CD14-positive monocyte (primary cell): ENCODE measurements at regions not wholly inside any gene's neighbourhood (a gene's known extent, or its start where the extent isn't known, plus 50 kb on each side); places are given as distances from the start of the nearest gene placed in this dataset.

Experiments used
- DNase-seq, 3 donors: peaks; one replicate each; pipeline ENCODE4 v3.0.0-alpha.2; 2011 to 2022
- H2AFZ ChIP-seq: 2 replicates; pipeline ENCODE4 v1.6.0; 2012; ENCODE audit warnings: mild to moderate bottlenecking, low read depth, low read length, inconsistent platforms; ENCODE audit not compliant: insufficient read depth, poor library complexity, severe bottlenecking
- H3K27ac ChIP-seq, 2 donors: 1 replicate in 1 of 2; 2 replicates in 1 of 2; pipeline ENCODE4 v1.5.1; 2012 to 2013; ENCODE audit warnings: low read length in 2 of 2, control low read depth in 1 of 2, inconsistent platforms in 1 of 2, low read depth in 1 of 2, mild to moderate bottlenecking in 1 of 2
- H3K27me3 ChIP-seq, 2 donors: one replicate each; pipeline versions ENCODE4 v1.6.0 to v1.6.1; 2011 to 2013; ENCODE audit warnings: low read length in 2 of 2; ENCODE audit not compliant: control insufficient read depth in 2 of 2, insufficient read depth in 2 of 2
- H3K36me3 ChIP-seq, 2 donors: replicated peaks in 1 of 2; 1 replicate in 1 of 2; 2 replicates in 1 of 2; pipeline versions ENCODE4 v1.5.1 to v1.6.1; 2012 to 2013; ENCODE audit warnings: low read length in 2 of 2, control low read depth in 1 of 2, inconsistent platforms in 1 of 2, mild to moderate bottlenecking in 1 of 2; ENCODE audit not compliant: insufficient read depth in 2 of 2, control insufficient read depth in 1 of 2
- H3K4me1 ChIP-seq, 2 donors: 1 replicate in 1 of 2; 2 replicates in 1 of 2; pipeline versions ENCODE4 v1.5.1 to v1.6.1; 2012 to 2013; ENCODE audit warnings: low read length in 2 of 2, control low read depth in 1 of 2, inconsistent platforms in 1 of 2, mild to moderate bottlenecking in 1 of 2, moderate library complexity in 1 of 2; ENCODE audit not compliant: insufficient read depth in 2 of 2, control insufficient read depth in 1 of 2
- H3K4me2 ChIP-seq: replicated peaks from 2 replicates; pipeline ENCODE3; 2012; ENCODE audit warnings: low read length, moderate library complexity, mild to moderate bottlenecking; ENCODE audit not compliant: poor library complexity, severe bottlenecking; ENCODE audit errors: extremely low read depth
- H3K4me3 ChIP-seq, 3 experiments: fragments of 200-600 bp in 1 of 3; sonication (generic) in 1 of 3; replicated peaks in 1 of 3; 1 replicate in 2 of 3; 2 replicates in 1 of 3; pipeline ENCODE4 v1.5.1; 2011 to 2013; ENCODE audit warnings: low read length in 3 of 3, mild to moderate bottlenecking in 3 of 3, control low read depth in 2 of 3, low read depth in 2 of 3, inconsistent platforms in 1 of 3, moderate library complexity in 1 of 3
- H3K79me2 ChIP-seq: 2 replicates; pipeline ENCODE4 v1.6.0; 2012; ENCODE audit warnings: mild to moderate bottlenecking, control low read depth, inconsistent platforms, low read length, moderate library complexity; ENCODE audit not compliant: insufficient read depth
- H3K9ac ChIP-seq: 2 replicates; pipeline ENCODE4 v1.6.0; 2017; ENCODE audit warnings: low read length, mild to moderate bottlenecking; ENCODE audit not compliant: insufficient read depth, poor library complexity, severe bottlenecking
- H3K9me3 ChIP-seq, 2 donors: replicated peaks in 1 of 2; 1 replicate in 1 of 2; 2 replicates in 1 of 2; pipeline versions ENCODE4 v1.5.1 to v1.6.1; 2012 to 2013; ENCODE audit warnings: low read length in 2 of 2, control low read depth in 1 of 2; ENCODE audit not compliant: control insufficient read depth in 1 of 2, insufficient read depth in 1 of 2
- H4K20me1 ChIP-seq: 2 replicates; pipeline ENCODE4 v1.6.0; 2012; ENCODE audit warnings: mild to moderate bottlenecking, low read length, control low read depth, moderate library complexity; ENCODE audit not compliant: insufficient read depth
- H3K27ac Mint-ChIP-seq, 7 donors: one replicate each; pipeline ENCODE4 v1.8.0; 2020; ENCODE audit warnings: mild to moderate bottlenecking in 7 of 7, mixed read lengths in 7 of 7, moderate library complexity in 6 of 7, inconsistent platforms in 2 of 7
- H3K27me3 Mint-ChIP-seq, 3 donors: one replicate each; pipeline ENCODE4 v1.8.0; 2021 to 2022; ENCODE audit warnings: low read depth in 3 of 3, mild to moderate bottlenecking in 3 of 3, mixed read lengths in 3 of 3, moderate library complexity in 3 of 3, inconsistent platforms in 1 of 3
- H3K36me3 Mint-ChIP-seq, 2 donors: one replicate each; pipeline ENCODE4 v1.8.0; 2020; ENCODE audit warnings: mixed read lengths in 2 of 2, inconsistent platforms in 1 of 2, mild to moderate bottlenecking in 1 of 2
- H3K4me1 Mint-ChIP-seq: one replicate; pipeline ENCODE4 v1.8.0; 2020; ENCODE audit warnings: mild to moderate bottlenecking, mixed read lengths
- H3K4me3 Mint-ChIP-seq, 2 donors: one replicate each; pipeline ENCODE4 v1.8.0; 2020; ENCODE audit warnings: mild to moderate bottlenecking in 2 of 2, mixed read lengths in 2 of 2, moderate library complexity in 1 of 2
- H3K9me3 Mint-ChIP-seq, 7 donors: one replicate each; pipeline ENCODE4 v1.8.0; 2020 to 2022; ENCODE audit warnings: mixed read lengths in 7 of 7, mild to moderate bottlenecking in 6 of 7, moderate library complexity in 6 of 7, inconsistent platforms in 2 of 7
- WGBS: methylation state at CpG from one replicate; pipeline ENCODE4 v1.1.5; 2013; ENCODE audit warnings: missing lambda C conversion rate; ENCODE audit not compliant: insufficient coverage; 5-methylcytosine and 5-hydroxymethylcytosine counted together
- intact Hi-C, 2 donors: fragments of 100-400 bp; cut with micrococcal nuclease; formaldehyde crosslinking; loops; one replicate each; pipeline versions ENCODE4 v1.15.0 to v1.15.1; 2023
- TF ChIP-seq, protein P1 (sequence below): fragments of 200-600 bp; IDR thresholded peaks from one replicate; pipeline ENCODE4 v1.8.0; 2022; ENCODE audit warnings: antibody characterized with exemption, mild to moderate bottlenecking

DNA sequence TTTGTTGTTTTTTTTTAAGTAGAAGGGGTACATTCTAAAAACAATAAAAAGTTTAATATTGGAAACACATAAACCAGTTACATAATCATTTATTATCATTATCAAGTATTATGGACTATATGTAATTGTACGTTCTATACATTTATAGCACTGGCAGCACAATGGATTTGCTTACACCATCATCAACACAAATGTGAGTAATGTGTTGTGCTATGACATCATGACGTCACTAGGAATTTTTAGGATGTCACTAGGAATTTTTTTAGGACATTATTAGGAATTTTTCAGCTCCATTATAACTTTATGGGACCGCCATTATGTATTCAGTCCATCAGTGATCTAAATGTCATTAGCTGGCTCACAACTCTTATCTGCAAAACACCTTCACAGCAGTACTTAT, 126.8 kb upstream of the SYT10 start:
- intact Hi-C loops: no loop called here
- H3K4me1 ChIP-seq: no peaks in the 10 kb centered on the region
- H3K4me2 ChIP-seq: no peak overlapping the region
- no peak overlapping the region for H3K4me3 ChIP-seq
- WGBS: no CpG with 5 or more reads among the region's 3 CpGs
- TF ChIP-seq, protein P1, sequence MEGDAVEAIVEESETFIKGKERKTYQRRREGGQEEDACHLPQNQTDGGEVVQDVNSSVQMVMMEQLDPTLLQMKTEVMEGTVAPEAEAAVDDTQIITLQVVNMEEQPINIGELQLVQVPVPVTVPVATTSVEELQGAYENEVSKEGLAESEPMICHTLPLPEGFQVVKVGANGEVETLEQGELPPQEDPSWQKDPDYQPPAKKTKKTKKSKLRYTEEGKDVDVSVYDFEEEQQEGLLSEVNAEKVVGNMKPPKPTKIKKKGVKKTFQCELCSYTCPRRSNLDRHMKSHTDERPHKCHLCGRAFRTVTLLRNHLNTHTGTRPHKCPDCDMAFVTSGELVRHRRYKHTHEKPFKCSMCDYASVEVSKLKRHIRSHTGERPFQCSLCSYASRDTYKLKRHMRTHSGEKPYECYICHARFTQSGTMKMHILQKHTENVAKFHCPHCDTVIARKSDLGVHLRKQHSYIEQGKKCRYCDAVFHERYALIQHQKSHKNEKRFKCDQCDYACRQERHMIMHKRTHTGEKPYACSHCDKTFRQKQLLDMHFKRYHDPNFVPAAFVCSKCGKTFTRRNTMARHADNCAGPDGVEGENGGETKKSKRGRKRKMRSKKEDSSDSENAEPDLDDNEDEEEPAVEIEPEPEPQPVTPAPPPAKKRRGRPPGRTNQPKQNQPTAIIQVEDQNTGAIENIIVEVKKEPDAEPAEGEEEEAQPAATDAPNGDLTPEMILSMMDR: no peak
- no peak overlapping the region for H2AFZ ChIP-seq
- H3K27ac Mint-ChIP-seq: no peak overlapping the region
- no peaks in the 10 kb centered on the region for H3K36me3 Mint-ChIP-seq
- H3K9me3 ChIP-seq: peaks cover 0 to 4% of the 10 kb centered on the region in 2 donors
- no peaks in the 10 kb centered on the region for H3K36me3 ChIP-seq
- DNase-seq: no peak
- H4K20me1 ChIP-seq: no peaks in the 10 kb centered on the region
- H3K9me3 Mint-ChIP-seq: peaks cover 0 to 18% (median 6%) of the 10 kb centered on the region in 7 donors
- H3K27me3 Mint-ChIP-seq: peaks cover 0 to 10% (median 1%) of the 10 kb centered on the region in 3 donors
- no peak overlapping the region for H3K4me3 Mint-ChIP-seq
- H3K9ac ChIP-seq: no peak overlapping the region
- no peak overlapping the region for H3K27ac ChIP-seq
- H3K79me2 ChIP-seq: no peaks in the 10 kb centered on the region
- H3K27me3 ChIP-seq: no peaks in the 10 kb centered on the region
- no peaks in the 10 kb centered on the region for H3K4me1 Mint-ChIP-seq

DNA sequence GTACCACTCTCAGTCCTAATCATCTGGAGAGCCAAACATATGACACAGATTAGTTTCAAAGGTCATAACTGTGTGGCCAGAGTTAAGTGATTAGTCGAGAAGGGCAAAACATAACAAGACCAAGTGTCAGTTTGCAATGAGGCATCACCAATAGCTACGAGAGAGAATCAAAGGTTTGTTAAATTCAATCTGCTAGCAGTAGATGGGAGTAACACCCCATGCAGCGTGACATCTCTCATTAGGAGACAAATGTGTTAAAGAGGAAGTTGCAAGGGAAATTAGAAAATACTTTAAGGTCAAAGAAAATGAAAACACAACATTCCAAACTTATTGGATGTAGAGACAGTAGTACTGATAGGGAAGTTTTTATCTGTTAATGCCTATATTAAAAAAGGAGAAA, 135.7 kb upstream of the SYT10 start:
- no peaks in the 10 kb centered on the region for H3K27me3 Mint-ChIP-seq
- no peak overlapping the region for H3K4me3 ChIP-seq
- no peaks in the 10 kb centered on the region for H3K9me3 ChIP-seq
- no peaks in the 10 kb centered on the region for H3K27me3 ChIP-seq
- H3K4me1 Mint-ChIP-seq: no peaks in the 10 kb centered on the region
- H3K9ac ChIP-seq: no peak overlapping the region
- TF ChIP-seq, protein P1: no peak
- no peak overlapping the region for H3K27ac ChIP-seq
- no peak overlapping the region for H2AFZ ChIP-seq
- H3K27ac Mint-ChIP-seq: no peak overlapping the region
- H3K4me2 ChIP-seq: no peak overlapping the region
- H3K36me3 ChIP-seq: no peaks in the 10 kb centered on the region
- H3K36me3 Mint-ChIP-seq: no peaks in the 10 kb centered on the region
- WGBS: 40% methylated on average over 1 of the region's 3 CpGs
- peak; percentile 3 to 29 (median 3) for DNase-seq
- no peaks in the 10 kb centered on the region for H3K4me1 ChIP-seq
- no peaks in the 10 kb centered on the region for H3K79me2 ChIP-seq
- peaks cover 0 to 14% (median 4%) of the 10 kb centered on the region in 7 donors for H3K9me3 Mint-ChIP-seq
- no peaks in the 10 kb centered on the region for H4K20me1 ChIP-seq
- H3K4me3 Mint-ChIP-seq: no peak overlapping the region
- intact Hi-C loops: no loop called here
